HG02642 (cell line): ENCODE measurements at regions not wholly inside any gene's neighbourhood (a gene's known extent, or its start where the extent isn't known, plus 50 kb on each side); places are given as distances from the start of the nearest gene placed in this dataset.
"Not testable (repeated sequence)": the region's sequence is repeated elsewhere in the genome, so short reads cannot be mapped to it uniquely, and the experiment has no call there.

Experiments used
- ATAC-seq: cut with Tn5 transposase; IDR thresholded peaks from one replicate; pipeline ENCODE4 v1.9.1; 2021; ENCODE audit warnings: mild to moderate bottlenecking; ENCODE audit not compliant: unreplicated experiment, poor library complexity

DNA sequence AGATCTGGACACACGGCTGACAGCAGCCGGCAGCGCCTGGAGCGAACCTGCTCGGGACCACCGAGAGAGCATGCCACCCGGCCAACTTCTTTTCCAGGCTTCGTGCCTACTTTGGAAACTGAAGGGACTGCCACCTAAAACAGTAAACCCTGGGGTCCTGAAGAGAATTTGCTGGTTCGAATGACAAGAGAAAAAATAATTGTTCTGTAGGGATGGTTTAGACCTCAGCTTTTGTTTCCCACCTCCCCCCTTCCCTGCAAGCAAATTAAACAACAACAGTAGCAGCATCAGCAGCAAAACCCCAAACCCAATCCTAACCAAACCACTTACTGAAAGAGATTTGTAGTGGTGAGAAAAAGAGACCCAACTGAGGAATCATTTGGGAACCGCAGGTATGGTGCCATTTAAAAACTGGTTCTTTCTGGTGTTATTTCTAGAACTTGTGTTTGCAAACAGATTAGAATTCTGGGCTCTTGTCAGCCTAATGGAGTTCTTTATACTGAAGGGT lies 105.6 kb downstream of the LEPR start:
- ATAC-seq: no peak

- ATAC-seq: no peak
Observed at GRCh38 chr1:65527190-65527589, 106.7 kb downstream of the LEPR start.

- ATAC-seq: no peak
Observed at GRCh38 chr1:65527707-65528503, 107.4 kb downstream of the LEPR start.

GRCh38 chr1:65531972-65532570 lies 111.6 kb downstream of the LEPR start:
- no peak for ATAC-seq

DNA sequence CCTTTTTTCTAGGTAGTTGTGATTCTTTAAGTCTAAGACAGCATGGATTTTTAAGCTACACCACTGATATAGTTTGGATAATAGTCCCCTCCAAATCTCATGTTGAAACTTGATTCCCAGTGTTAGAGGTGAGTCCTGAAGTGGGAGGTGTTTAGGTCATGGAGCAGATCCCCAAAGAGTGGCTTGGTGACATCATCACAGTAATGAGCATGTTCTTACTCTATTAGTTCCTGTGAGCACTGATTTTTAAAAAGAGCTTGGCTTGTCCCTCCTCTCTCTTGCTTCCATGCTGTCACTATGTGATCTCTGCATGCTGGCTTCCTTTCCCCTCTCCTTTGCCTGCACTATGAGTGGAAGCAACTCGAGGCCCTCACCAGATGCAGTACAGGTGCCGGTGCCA lies 115.5 kb downstream of the LEPR start:
- no peak for ATAC-seq

- ATAC-seq: no peak
Observed at GRCh38 chr1:65538086-65538485, 117.6 kb downstream of the LEPR start.

DNA sequence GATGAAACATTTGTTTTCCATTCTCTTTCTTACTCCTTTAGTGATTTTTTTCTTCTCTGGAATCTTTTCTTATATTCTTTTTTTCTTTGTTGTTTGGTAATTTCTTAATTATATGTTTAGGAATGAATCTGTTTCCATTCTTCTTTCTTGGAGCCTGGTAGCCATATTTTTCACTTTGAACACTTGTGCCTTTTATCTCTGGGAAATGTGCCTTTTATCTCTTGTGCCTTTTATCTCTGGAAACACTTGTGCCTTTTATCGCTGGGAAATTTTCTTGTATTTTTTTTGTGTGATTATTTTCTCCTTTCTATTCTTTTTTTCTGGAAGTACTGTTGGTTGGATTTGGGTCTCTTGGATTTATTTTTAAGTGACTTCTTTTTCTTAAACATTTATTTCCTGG lies 118.2 kb downstream of the LEPR start:
- ATAC-seq: no peak

GRCh38 chr1:65539266-65540131 lies 119.0 kb downstream of the LEPR start:
- no peak for ATAC-seq

DNA sequence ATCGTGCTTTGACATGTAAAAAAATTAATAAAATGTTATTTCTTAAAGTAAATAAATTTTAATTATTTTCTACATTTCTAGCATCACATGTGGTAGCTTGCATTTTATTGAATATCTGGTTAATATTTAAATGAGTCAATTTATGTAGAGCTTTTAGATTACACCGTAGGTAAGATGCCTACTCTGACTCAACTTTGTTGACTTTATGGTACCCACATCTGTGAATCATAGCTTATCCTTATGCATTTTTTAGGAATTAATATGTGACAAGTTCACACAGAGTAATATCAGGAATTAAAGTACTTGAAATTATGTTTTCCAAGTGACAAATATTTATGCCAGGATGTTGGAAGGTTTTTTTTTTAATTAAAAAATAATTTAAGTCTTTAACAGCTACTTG lies 120.7 kb downstream of the LEPR start:
- ATAC-seq: no peak

- no peak for ATAC-seq
Observed at GRCh38 chr1:65541865-65542264, 121.4 kb downstream of the LEPR start.

GRCh38 chr1:65542592-65542991 lies 122.1 kb downstream of the LEPR start:
- ATAC-seq: not testable (repeated sequence)

GRCh38 chr1:65550306-65551010 lies 130.0 kb downstream of the LEPR start:
- ATAC-seq: not testable (repeated sequence)

GRCh38 chr1:65552484-65552883 lies 132.0 kb downstream of the LEPR start:
- ATAC-seq: not testable (repeated sequence)

DNA sequence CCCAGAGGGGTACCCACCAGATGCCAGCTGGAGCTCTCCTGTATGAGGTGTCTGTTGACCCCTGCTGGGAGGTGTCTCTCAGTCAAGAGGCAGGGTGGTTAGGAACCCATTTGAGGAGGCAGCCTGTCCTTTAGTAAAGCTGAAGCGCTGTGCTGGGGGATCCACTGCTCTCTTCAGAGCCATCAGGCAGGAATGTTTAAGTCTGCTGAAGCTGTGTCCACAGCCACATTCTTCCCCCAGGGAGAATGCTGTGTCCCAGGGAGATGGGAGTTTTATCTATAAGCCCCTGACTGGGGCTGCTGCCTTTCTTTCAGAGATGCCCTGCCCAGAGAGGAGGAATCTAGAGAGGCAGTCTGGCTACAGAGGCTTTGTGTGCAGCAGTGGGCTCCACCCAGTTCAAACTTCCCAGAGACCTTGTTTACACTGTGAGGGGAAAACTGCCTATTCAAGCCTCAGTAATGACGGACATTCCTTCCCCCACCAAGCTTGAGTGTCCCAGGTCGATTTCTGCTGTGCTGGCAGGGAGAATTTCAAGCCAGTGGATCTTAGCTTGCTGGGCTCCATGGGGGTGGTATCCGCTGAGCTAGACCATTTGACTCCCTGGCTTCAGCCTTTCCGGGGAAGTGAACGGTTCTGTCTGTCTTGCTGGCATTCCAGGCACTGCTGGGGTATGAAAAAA lies 133.8 kb downstream of the LEPR start:
- ATAC-seq: not testable (repeated sequence)

GRCh38 chr1:65554829-65555228 lies 134.4 kb downstream of the LEPR start:
- no peak for ATAC-seq

DNA sequence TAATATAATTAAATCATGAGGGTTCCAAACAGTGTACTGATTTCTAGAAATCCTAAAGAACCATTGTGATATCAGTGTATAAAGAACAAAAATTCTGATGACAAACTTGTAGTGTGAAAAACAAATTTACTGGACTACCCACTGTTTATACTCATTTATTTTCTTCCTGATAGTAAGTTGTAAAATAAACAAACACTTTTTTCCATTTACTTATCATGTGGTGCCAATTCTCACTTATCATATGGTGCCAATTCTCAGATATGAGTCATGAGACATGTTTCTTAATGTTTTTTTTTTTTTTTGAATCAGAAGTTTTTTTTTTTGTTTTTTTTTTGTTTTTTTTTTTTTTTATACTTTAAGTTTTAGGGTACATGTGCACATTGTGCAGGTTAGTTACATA lies 137.7 kb downstream of the LEPR start:
- ATAC-seq: no peak

DNA sequence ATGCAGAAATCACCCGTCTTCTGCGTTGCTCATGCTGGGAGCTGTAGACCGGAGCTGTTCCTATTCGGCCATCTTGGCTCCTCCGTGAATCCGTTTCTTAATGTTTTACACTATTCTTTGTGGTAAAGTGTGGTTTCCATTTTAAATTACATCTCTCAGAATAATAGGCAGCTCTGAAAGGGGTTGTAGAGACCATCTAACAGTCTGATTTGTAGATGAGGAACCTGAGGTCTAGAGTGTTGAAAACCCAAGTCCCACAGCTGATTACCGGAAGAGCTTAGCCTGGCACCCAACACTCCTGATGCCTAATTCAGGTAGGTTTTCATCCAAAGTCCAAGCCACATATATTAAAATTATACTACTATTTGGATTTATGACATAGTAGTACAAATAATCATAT lies 144.0 kb downstream of the LEPR start:
- no peak for ATAC-seq

DNA sequence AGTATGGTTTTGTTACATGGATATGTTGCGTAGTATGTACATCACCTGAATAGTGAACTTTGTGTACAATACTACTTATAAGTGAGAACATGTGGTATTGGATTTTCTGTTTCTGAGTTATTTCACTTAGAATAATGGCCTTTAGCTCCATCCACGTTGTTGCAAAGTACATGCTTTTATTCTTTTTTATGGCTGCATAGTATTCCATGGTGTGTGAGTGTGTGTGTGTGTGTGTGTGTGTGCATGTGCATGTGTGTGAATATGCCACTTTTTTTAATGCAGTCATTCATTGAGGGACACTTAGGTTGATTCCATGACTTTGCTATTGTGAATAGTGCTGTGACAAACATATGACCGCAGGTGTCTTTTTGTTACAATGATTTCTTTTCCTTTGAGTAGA lies 147.8 kb downstream of the LEPR start:
- ATAC-seq: no peak

DNA sequence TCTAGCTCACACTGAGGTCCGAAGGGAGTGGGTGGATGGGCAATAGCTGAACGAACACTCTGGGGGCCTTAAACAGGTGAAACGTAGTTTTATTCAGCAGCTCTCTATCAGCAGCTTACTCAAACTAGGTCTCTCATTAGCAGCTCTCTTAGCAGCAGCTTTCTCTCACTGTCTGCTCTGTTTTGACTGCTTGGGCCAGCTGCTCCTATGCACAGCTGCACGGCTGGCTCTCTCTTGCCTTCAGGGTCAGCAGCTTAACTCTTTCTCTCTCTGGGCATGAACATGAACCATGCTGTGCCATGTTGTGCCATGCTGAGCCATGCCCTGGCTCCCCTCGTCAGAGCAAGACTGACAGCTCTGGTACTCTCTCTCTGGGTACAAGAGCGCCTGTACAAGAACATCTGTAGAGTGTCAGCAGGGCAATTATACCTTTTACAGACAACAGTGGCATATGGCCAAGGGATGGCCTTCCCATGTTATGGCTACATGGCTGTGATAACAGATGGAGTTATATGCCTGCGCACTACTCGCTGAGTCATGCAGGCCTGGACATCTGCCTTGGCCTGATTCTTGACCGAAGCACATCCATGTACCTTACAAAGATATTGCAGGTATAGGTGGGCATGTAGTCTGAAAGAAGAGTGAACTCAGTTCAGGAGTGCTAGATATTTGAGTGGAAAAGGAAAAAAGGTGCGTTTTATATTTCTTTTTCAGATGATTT lies 152.4 kb downstream of the LEPR start:
- ATAC-seq: no peak
